ENCODE measurements at regions not wholly inside any gene's neighbourhood (a gene's known extent, or its start where the extent isn't known, plus 50 kb on each side); places are given as distances from the start of the nearest gene placed in this dataset.
"Not testable (repeated sequence)": the region's sequence is repeated elsewhere in the genome, so short reads cannot be mapped to it uniquely, and the experiment has no call there.

GRCh38 chr10:117492504-117492903 lies 50.0 kb upstream of the EMX2 start:
- no peak for DNase-seq (ENCODE audit: low read depth)
- no peak for TF ChIP-seq CTCF (IDR thresholded peaks at IDR 0.05; ENCODE audit: insufficient read depth, low read depth, low read length, missing control alignments)

GRCh38 chr10:117488004-117488403 lies 54.5 kb upstream of the EMX2 start:
- TF ChIP-seq CTCF (IDR thresholded peaks at IDR 0.05; ENCODE audit: insufficient read depth, low read depth, low read length, missing control alignments), result no peak
- DNase-seq (ENCODE audit: low read depth), result no peak
- H3K4me3 ChIP-seq (ENCODE audit: low read depth, low read length), result no peak overlapping the region

More at GRCh38 chr10:117492504-117492903, 50.0 kb upstream of the EMX2 start:
- H3K4me3 ChIP-seq (ENCODE audit: low read depth, low read length), result no peak overlapping the region

GRCh38 chr10:117486606-117487005 lies 55.9 kb upstream of the EMX2 start:
- TF ChIP-seq CTCF (IDR thresholded peaks at IDR 0.05; ENCODE audit: insufficient read depth, low read depth, low read length, missing control alignments), result no peak
- no peak overlapping the region for H3K4me3 ChIP-seq (ENCODE audit: low read depth, low read length)
- DNase-seq (ENCODE audit: low read depth), result no peak

GRCh38 chr10:117483056-117483590 lies 59.4 kb upstream of the EMX2 start:
- no peak for DNase-seq (ENCODE audit: low read depth)
- no peak for TF ChIP-seq CTCF (IDR thresholded peaks at IDR 0.05; ENCODE audit: insufficient read depth, low read depth, low read length, missing control alignments)
- no peak overlapping the region for H3K4me3 ChIP-seq (ENCODE audit: low read depth, low read length)

GRCh38 chr10:117481011-117481410 lies 61.5 kb upstream of the EMX2 start:
- not testable (repeated sequence) for DNase-seq (ENCODE audit: low read depth); H3K4me3 ChIP-seq (ENCODE audit: low read depth, low read length)

- no peak for TF ChIP-seq CTCF (IDR thresholded peaks at IDR 0.05; ENCODE audit: insufficient read depth, low read depth, low read length, missing control alignments)
- H3K4me3 ChIP-seq (ENCODE audit: low read depth, low read length), result no peak overlapping the region
- no peak for DNase-seq (ENCODE audit: low read depth)
Observed at GRCh38 chr10:117480097-117480496, 62.4 kb upstream of the EMX2 start.

- no peak for DNase-seq (ENCODE audit: low read depth)
- H3K4me3 ChIP-seq (ENCODE audit: low read depth, low read length), result no peak overlapping the region
- no peak for TF ChIP-seq CTCF (IDR thresholded peaks at IDR 0.05; ENCODE audit: insufficient read depth, low read depth, low read length, missing control alignments)
Observed at GRCh38 chr10:117477961-117478670, 64.4 kb upstream of the EMX2 start.

Measured in GM12865 (cell line).